HG03025 (cell line): ENCODE measurements at regions not wholly inside any gene's neighbourhood (a gene's known extent, or its start where the extent isn't known, plus 50 kb on each side); places are given as distances from the start of the nearest gene placed in this dataset.

Experiments used
- ATAC-seq: cut with Tn5 transposase; IDR thresholded peaks from one replicate; pipeline ENCODE4 v1.9.1; 2021; ENCODE audit warnings: mild to moderate bottlenecking, moderate library complexity; ENCODE audit not compliant: unreplicated experiment, low FRiP score

DNA sequence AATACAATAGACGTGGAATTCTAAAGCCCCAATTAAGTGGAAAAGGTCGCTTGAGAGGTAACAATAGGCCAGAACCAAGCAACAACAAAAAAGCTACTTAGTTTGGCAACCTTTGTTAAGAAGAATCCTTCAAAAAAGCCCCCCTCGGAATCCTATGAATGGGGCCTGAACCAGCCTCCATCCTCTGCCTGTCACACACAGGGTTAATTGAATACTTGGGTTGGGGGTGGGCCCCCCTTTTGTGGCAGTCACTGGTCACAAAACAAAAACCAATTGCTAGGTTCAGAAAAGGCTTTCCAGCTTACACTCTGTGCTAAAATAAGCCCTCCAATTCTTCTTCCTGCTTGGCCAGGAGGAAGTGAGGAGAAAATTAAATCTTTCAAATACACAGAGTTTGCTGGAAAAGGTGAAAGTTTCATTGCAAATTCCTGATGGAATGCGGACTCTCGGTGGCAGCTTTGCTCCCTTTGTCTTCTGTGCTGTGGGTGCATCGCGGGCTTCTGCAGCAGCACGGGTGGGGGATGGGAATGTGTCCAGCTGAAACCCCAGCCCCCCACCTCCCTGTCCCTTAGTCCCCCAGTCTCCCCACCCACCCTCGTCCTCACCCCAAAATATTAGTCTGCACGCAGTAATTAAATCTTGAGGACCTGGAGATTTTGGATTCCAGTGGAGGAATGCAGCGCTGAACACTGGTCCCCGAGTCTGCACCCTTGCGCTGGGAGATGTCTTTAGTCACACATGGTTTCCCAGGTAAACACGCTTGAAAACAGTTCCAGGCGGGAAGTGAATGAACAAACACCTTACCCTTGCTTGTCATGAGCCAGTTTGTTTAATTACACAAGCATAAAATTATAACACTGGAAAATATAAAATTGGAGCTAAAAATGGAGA, 254.3 kb downstream of the SOX11 start:
- ATAC-seq = no peak

DNA sequence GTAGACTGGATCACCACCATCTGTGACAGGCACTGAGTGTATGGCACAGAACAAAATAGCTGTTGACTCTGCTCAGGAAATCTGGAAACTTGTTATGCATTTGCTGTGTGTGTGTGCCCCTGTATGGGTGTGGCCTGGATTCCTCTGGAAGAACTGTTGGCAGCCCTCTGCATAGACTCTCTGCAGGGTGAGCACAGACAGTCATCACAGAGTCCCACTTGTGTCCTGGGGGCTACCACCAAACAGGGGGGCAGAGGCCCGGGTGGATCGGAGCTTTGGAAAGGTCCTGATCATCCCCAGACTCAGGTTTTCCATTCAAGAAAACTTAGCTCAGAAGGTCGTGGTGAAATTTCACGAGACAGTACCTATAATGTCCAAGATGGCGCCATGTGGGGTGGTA, 258.6 kb downstream of the SOX11 start:
- no peak for ATAC-seq

DNA sequence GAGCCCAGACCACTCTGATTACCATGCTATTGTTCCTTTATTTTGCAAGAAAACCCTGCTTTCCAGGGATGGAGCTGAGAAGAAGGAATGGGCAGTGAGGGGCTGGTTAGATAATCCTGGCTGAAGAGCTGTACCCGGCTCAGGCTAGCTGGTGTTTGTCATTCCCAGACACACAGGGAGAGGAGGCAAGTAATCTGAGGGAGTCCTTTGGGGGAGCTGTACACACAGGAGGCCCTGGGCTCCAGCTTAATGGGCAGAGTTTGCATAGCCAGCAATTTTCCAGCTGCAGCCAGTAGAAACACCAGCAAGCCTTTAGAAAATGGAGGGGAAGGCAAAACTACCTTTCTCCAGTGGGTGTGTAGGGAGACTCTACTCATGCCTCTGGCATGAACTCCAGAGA, 259.3 kb downstream of the SOX11 start:
- no peak for ATAC-seq

DNA sequence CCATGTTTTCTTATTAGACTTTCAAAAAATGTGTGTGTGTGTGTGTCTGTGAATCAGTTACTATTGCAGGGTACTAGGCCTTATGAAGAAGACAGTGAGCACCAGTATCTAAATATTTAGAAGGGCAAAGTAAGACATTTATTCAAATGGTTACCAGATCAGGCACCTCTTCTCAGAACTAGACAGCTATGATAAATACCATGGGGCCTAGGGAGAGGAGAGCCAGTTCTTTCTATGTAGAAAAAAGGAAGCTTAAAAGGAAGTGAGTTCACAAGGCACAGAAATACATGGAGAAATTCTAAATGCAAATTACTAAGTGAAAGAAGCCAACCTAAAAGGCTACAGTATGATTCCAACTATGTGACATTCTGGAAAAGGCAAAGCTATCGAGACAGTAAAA, 261.3 kb downstream of the SOX11 start:
- ATAC-seq = no peak

DNA sequence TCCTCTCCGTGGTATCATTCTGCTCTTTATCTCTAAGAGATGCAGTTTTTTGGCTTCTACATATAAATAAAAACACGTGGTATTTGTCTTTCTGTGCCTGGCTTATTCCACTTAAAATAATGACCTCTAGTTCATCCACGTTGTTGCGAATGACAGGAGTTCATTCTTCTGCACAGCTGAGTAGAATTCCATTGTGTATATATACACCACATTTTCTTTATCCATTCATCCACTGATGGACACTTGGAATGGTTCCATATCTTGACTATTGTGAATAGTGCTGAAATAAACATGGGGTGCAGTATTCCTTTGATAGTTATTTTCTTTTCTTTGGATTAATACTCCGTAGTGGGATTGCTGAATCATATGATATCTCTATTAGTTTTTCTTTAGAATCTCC, 262.3 kb downstream of the SOX11 start:
- no peak for ATAC-seq

DNA sequence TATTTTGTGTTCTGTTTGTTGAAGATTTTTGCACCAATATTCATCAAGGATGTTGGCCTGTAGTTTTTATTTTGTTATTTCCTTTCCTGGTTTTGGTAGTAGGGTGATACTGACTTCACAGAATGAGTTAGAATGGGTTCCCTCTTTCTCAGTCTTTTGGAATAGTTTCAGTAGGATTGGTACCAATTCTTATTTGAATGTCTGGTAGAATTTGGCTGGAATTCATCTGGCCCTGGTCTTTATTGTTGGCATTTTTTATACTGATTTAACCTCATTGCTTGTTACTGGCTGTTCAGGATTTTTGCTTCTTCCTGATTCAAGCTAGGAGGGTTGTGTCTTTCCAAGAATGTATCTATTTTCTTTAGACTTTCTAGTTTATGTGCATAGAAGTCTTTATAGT, 263.7 kb downstream of the SOX11 start:
- ATAC-seq = no peak

DNA sequence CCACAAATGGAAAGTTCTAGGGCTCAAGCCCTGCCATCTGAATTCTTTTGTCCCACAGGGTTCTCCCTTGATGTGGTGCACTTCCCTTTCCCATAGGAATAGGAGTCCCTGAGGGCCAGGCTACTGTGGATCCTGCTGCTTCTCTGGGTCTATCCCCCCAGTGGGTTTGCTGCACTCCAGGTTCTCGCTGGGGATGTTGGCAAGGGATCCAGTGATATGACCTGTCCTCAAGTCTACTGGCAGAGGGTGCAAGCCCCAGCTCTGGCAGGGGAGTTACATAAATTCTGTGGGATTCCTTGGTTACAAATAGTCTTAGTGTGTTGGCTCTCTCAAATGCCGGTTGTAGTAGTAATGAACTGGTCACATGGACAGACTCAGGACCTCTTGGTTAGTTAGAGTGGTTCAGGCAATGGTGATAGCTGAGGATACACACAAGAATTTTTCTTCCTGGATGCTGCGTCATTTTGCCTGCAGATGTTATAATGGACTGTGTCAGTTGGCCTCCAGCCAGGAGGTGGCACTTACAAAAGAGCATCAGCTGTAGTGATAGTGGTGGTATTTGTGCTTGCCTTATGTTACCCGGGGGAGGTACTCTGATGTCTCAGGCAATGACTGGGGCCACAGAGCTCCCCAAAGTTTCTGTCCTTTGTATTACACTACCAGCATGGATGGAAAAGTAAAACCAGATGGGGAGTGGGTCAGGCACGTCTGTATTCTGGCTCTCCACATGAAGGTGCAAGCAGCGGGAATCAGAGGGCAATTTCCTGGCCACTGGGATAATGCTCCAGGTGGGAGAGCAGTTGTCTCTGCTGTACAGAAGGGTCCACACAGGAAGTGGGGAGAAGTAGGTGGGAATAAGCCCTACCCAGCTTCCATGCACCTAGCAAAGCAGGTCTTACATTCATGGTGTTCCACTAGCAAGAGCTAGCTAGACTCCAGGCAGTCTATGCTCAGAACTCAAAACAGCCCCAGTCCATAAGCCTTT, 267.9 kb downstream of the SOX11 start:
- no peak for ATAC-seq

DNA sequence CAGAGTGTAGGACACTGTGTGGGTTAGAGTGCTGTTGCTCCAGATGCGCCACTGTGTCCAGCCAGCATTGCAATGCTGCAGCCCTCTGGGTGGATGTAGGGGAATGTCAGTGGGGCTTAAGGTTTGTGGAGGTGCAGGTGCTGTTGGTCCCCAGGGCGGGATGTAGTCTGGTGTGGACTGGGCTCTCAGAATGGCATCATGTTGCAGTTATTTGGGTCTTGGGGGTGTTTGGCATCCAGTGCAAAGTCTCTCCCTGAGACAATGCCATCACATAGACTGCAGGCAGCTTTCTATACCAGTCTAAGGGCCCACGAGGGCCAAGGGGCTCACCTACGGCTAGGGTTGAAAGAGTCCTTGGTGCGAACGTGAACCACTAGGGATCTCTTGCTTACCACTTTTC, 275.3 kb downstream of the SOX11 start:
- ATAC-seq = no peak

DNA sequence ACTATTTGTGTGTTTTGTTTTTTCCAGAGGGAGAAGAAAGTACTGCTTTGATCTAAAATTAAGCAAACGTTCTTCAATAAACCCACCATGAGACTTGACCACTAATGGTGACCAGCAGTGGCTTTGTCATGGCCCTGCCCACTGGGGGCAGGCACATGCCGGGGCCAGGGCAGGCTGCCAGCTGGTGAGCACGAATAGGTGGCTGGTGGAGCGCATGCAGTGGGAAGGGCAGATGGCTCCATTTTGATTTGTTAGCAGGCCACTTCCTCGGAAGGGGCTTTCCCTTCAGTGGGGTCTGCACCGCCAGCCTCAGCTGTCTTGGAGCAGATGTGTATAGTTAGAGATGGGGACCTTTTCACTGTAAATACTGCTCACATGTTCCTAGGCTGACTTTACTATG, 277.1 kb downstream of the SOX11 start:
- ATAC-seq = no peak

DNA sequence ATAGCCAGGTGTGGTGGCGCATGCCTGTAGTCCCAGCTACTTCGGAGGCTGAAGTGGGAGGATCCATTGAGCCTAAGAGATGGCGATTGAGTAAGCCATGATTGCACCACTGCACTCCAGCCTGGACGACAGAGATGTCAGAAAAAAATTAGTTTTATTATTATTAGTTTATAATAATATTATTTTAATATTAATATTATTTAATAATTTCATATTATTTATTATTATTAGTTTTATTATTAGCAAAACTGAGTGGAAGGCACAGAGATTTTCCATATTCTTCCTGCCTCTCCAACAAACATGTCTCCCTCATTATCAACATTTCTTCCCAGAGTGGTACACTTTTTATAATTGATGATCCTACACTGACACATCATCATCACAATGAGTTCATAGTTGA, 278.2 kb downstream of the SOX11 start:
- no peak for ATAC-seq

DNA sequence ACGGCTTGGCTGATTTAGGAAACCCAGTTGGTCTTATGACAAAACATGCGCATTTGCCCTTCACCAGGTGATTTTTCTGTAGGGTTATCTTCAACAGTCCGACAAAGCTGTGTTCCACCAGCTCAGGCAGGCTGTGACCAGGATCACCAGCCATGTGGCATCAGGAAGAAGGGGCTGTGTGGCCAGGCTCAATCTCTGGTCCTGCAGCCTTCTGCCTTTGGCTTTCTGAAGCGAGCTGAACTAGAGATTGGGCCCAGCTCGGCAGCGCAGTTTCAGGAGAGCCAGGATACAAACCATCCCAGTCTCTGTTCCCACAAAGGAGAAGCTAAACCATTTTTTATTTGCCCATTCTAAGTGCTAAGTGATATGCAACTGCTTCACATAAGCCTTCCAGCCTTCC, 282.3 kb downstream of the SOX11 start:
- ATAC-seq = no peak

DNA sequence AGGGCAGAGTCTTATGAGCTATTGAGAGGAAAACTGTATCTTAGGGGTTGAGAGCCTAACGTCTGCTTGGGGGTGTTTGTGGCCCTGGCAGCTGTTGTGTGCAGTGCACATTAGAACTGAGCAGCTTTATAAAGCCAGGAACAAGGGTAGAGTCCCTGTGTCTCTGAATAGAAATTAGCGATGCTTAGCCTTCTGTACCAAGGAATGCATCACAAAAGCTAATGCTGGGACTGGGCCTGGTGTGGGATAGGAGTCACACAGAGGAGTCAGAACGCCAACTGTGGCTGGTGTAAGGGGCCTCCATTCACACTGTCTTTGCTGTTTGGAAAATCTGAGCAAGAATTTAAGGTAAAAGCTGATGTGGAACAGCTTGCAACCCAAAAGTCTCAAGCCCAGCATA, 283.2 kb downstream of the SOX11 start:
- ATAC-seq = no peak

DNA sequence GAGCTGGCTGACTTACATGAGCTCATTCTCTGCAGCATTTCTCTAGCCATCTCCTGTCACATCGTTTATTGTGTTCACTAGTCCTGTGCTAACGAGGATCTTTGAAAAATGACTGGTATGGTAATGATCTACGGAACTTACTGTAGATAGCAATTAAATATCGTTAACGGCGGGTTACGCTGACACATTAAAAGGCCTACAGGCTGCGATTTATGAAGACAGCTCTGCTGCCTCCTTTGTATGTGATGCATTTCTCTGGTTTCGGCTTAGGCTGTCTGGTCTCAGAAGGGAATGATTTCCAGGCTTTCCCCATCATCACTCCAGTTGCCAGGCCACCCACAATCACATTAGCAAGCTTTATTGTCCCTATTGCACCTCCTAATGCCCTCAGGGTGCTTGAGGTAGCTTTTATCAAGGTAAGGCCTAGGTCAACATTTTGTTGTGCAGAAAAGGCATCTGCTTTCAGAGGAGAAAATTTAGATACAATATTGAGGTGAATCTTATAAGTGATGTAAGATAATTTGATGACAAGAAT, 284.4 kb downstream of the SOX11 start:
- no peak for ATAC-seq

DNA sequence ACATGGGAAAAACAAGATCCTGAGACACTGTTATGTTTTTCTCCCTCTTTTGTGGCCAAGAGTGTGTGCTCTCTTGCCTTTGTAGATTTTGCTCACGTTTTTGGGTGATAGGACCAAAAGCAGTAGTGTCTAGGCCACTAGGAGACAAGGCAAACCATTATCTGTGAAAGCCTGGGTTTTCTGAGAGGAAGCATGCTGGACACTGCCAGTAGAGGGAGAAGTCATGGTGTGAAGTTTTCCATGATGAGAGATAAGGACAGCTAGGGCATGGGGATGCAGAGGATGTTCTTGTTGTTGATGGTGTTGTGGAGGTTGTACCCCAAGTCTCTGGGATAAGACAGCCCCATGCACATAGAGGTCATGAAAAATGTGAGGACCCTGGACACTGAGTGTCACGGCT, 285.3 kb downstream of the SOX11 start:
- ATAC-seq = no peak

DNA sequence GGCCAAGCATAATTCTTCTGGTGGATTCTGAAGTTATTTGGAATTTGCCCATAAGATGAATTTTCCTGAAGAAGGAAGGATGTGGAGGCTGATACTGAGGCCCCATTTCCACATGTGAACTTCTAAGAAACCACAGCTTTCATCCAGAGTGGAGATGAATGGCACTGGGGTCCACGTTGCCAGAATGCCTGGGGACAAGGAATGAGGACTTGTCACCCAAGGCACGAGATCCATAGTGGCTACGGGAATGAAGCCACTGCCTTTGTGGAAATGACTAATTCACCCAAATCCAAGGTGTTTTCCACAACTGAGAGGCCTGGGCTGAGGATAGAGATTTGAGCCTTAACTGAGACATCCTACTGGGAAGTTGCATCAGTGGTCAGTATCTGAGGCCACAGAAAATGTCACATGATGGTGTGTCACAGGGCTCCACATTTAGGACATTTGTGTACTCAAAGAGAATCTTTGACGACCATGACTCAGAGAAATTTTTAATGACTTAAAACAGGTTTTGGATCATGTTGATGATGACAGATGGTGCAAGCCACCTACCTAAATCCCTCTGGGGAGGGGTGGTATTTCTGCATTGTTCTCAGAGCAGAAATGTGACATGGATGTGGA, 286.1 kb downstream of the SOX11 start:
- no peak for ATAC-seq

DNA sequence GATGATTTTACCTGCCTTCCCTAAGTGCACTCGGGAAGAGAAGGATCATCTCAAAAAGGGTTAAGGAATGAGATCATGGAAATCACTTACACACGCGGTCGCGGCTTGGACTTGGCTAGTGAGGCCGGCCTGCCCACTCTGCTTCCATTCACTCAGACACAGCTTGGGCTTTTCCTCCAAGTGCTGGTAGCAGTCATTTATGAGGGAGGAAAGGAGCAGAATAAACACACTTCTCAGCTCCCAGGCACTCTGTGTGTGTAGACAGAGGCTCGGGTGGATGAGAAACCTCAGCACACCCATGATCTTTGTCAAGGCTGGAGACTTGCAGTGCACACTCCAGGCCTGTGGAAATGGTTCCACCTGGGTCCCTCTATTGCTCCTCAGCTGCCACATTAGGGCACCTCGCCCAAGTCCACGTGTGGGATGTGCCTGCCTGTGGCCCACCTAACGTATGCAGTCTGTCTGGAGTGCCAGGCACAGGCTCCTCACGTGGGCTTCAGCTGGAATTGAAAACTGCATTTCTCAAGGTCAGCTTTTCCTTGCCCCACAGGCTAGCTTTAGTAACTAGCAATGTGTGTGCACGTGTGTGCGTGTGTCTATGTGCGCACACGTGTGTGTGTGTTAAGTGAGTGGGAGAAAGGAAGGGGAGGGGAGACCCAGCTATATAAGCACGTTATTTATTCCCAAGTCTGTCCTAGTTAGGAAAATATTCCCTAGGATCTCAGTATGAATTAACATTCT, 288.4 kb downstream of the SOX11 start:
- ATAC-seq = no peak

DNA sequence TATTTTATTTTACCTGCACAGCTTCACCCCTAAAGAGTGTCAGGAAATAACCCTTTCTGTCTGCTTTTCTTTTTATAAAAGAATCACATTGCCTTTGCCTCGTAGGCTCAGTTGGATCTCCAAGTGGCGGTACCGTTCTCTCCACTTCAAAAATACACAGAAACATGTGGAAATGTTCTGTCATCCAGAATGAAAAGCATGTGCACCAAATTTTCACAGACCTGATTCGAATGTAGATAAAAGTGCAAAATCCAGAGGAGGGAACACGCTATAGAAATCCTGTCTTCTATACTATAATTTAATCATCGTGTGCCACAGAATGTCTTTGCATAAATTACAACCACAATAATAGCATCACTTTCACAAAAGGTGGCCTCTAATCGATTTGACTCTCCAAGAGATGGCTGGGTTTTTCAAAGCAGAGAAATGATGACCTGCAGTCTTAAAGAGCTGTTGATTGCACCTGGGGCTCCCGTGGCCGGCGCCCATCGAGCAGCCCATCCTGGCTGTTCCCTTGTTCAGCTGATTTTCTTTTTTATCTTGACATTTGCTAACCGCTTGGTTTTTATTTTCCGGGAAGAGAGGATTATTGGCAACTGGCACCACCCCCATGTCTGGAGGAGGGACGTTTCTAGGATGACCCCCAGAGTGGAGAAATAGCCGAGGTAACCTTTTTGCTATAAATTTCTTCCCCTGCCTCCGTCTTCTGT, 290.2 kb downstream of the SOX11 start:
- ATAC-seq = no peak

DNA sequence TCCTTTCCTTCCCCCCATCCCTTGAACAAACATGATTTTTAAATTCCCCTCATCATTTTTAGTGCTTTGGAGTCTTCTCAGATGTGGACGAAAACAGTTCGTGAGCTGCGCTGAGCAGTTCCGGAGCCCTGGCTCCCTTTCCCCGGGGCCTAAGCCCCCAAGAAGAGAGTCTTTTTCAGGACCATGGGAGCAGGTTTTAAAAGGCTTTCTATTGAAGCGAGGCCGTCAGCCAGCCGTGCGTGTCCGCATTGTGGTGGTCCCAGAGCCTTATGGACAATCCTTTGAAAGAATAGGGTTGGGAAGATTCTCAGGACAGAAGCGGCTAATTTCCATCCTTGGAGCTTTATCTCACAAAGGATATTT, 290.7 kb downstream of the SOX11 start:
- ATAC-seq = no peak

DNA sequence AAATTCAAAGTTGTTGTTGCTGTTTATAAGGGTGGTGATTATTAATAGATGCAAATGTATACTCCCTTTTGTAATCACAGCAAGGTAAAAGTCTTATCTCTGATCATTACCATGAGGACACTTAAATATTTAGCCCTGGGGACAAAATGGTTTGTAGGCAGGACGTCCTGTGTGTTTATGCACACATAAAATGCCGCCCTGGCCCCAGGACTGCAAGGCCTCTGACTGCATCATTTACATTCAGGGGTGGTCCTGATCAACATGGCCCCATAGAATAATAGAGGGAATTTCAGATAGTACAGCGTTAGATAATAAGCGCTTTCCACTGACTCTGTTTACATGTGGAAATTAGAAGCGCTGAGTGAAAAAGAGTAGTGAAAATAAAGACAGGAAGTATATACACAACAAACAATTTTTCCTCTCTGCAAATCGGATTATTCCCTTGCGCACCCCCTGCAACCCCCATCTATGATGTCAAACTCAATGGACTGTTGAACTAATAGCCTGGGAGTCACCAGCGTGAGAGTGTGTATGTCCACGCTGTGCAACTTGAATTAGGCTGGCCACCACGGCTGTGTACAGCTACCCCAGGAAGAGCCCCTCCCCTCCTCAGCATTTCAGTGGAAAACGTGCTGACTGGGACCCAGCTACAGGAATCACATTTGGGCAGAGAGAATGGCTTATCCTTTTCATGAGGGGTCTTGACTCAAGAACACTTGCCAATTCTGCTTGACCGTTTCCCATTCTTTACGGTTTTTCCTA, 291.5 kb downstream of the SOX11 start:
- ATAC-seq = no peak
